K562 (cell line): ENCODE measurements at regions not wholly inside any gene's neighbourhood (a gene's known extent, or its start where the extent isn't known, plus 50 kb on each side); places are given as distances from the start of the nearest gene placed in this dataset.
A peak's percentile ranks its signal among the peaks of the same experiment; 100 is the strongest.

ENCODE experiments used
- ATAC-seq: fragments of 200-7000 bp; cut with Tn5 transposase; 3 replicates; pipeline ENCODE4 v1.9.1; 2020; ENCODE audit warnings: moderate library complexity
- BruUV-seq: library from RNA; stranded (reverse); fragments of 400-500 nt; replicated peaks from 2 replicates; lab custom pipeline; 2021; lab: Mats Ljungman, UMichigan
- CTCF ChIA-PET: fragments of 300-600 bp; formaldehyde crosslinking; extraction: SDS; loops from one replicate; lab custom pipeline; 2021; ENCODE audit warnings: low intra/inter-chr PET ratio; lab: Yijun Ruan, JAX
- POLR2A ChIA-PET: fragments of 300-600, 350-650 bp; sonication (Branson Sonifier 250); formaldehyde crosslinking; extraction: SDS; loops from one replicate; lab custom pipeline; 2021; ENCODE audit warnings: antibody characterized with exemption, inconsistent platforms; lab: Yijun Ruan, JAX
- DNase-seq, 4 experiments: peaks; one replicate each; pipeline versions ENCODE4 v3.0.0 to v3.0.0-alpha.2; 2011 to 2018; ENCODE audit warnings: low spot score in 3 of 4, mixed read lengths in 3 of 4; ENCODE audit errors: extremely low read depth in 1 of 4
- FAIRE-seq: peaks from 2 replicates; lab custom pipeline; 2011; peaks lifted over from hg19 to GRCh38; lab: Jason Lieb, UNC
- H2AFZ ChIP-seq: 2 replicates; pipeline ENCODE4 v1.6.0; 2011; ENCODE audit warnings: low read depth, low read length, control low read depth, inconsistent platforms
- H3K27ac ChIP-seq: fragments of 200-600 bp; 3 replicates; pipeline ENCODE4 v1.8.0; 2011; ENCODE audit warnings: low read depth, mild to moderate bottlenecking, control low read depth, inconsistent platforms, low read length, moderate library complexity, mixed read lengths; ENCODE audit errors: extremely low read depth
- H3K27me3 ChIP-seq, 2 experiments: fragments of 300-600 bp in 1 of 2; 2 replicates in 1 of 2; 3 replicates in 1 of 2; pipeline versions ENCODE4 v1.6.0 to v1.8.0; 2011; ENCODE audit warnings: inconsistent platforms in 2 of 2, low read length in 2 of 2, mild to moderate bottlenecking in 1 of 2, mixed read lengths in 1 of 2, moderate library complexity in 1 of 2; ENCODE audit not compliant: control insufficient read depth in 2 of 2, insufficient read depth in 2 of 2
- H3K36me3 ChIP-seq: fragments of 300-600 bp; 3 replicates; pipeline ENCODE4 v1.8.0; 2011; ENCODE audit warnings: mild to moderate bottlenecking, low read length, inconsistent platforms; ENCODE audit not compliant: control insufficient read depth, insufficient read depth
- H3K4me1 ChIP-seq, 2 experiments: fragments of 200-600 bp in 1 of 2; replicated peaks in 1 of 2; 2 replicates in 1 of 2; 3 replicates in 1 of 2; pipeline versions ENCODE4 v1.5.1 to v1.8.0; 2011; ENCODE audit warnings: inconsistent platforms in 2 of 2, low read length in 2 of 2, mild to moderate bottlenecking in 1 of 2, mixed read lengths in 1 of 2, moderate library complexity in 1 of 2; ENCODE audit not compliant: control insufficient read depth in 2 of 2, insufficient read depth in 2 of 2
- H3K4me2 ChIP-seq: 2 replicates; pipeline ENCODE4 v1.6.1; 2011; ENCODE audit warnings: low read length, control low read depth, inconsistent platforms, mixed read lengths; ENCODE audit not compliant: insufficient read depth
- H3K4me3 ChIP-seq: fragments of 200-600 bp; sonication (generic), shearing (Covaris generic); 2 replicates; pipeline ENCODE4 v1.5.1; 2016; ENCODE audit warnings: control low read depth, inconsistent platforms
- H3K79me2 ChIP-seq: fragments of 200-600 bp; 3 replicates; pipeline ENCODE4 v1.8.0; 2011; ENCODE audit warnings: low read length, inconsistent platforms; ENCODE audit not compliant: control insufficient read depth, insufficient read depth
- H3K9ac ChIP-seq, 2 experiments: 2 replicates each; pipeline versions ENCODE4 v1.6.0 to v1.6.1; 2011; ENCODE audit warnings: low read depth in 2 of 2, low read length in 2 of 2, control low read depth in 1 of 2, inconsistent platforms in 1 of 2, mild to moderate bottlenecking in 1 of 2, mixed read lengths in 1 of 2; ENCODE audit not compliant: insufficient read depth in 1 of 2
- H3K9me1 ChIP-seq: one replicate; pipeline ENCODE4 v1.6.0; 2011; ENCODE audit warnings: inconsistent platforms, mild to moderate bottlenecking, low read length, moderate library complexity; ENCODE audit not compliant: control insufficient read depth, insufficient read depth
- H3K9me3 ChIP-seq: replicated peaks from 2 replicates; pipeline ENCODE4 v1.5.1; 2011; ENCODE audit warnings: low read depth, low read length, inconsistent platforms; ENCODE audit not compliant: control insufficient read depth, insufficient read depth
- H4K20me1 ChIP-seq: replicated peaks from 2 replicates; pipeline ENCODE4 v1.6.1; 2011; ENCODE audit warnings: low read length, inconsistent platforms, mixed read lengths; ENCODE audit not compliant: control insufficient read depth, insufficient read depth
- HNRNPK ChIP-seq: fragments of 200-400 bp; formaldehyde crosslinking; IDR thresholded peaks from one replicate; pipeline ENCODE4 v1.6.1; 2018; ENCODE audit warnings: mild to moderate bottlenecking, low read depth, low read length; ENCODE audit not compliant: poor library complexity, severe bottlenecking
- LARP7 ChIP-seq: fragments of 450-650 bp; IDR thresholded peaks from 2 replicates; pipeline ENCODE4 v1.6.1; 2016
- PCBP2 ChIP-seq: fragments of 200-400 bp; formaldehyde crosslinking; IDR thresholded peaks from 2 replicates; pipeline ENCODE4 v1.6.1; 2018; ENCODE audit warnings: low read length, low read depth, mild to moderate bottlenecking, moderate library complexity; ENCODE audit not compliant: poor library complexity, severe bottlenecking
- ZNF316 ChIP-seq: fragments of 450-650 bp; IDR thresholded peaks from 2 replicates; pipeline ENCODE4 v1.6.1; 2016
- ZNF512 ChIP-seq: IDR thresholded peaks from 2 replicates; pipeline ENCODE4 v1.6.1; 2016; ENCODE audit warnings: missing genetic modification characterization, missing compliant biosample characterization
- WGBS: fragments of 100-300 bp; shearing (Covaris generic); methylation state at CpG from one replicate; pipeline ENCODE4 v1.1.6; 2016; ENCODE audit warnings: low coverage, mixed read lengths; ENCODE audit not compliant: insufficient coverage; ENCODE audit errors: missing lambda C conversion rate; 5-methylcytosine and 5-hydroxymethylcytosine counted together
- in situ Hi-C: fragments of 300-500 bp; cut with MboI; formaldehyde crosslinking; loops from 4 replicates; pipeline ENCODE4 v1.15.0; 2018; ENCODE audit warnings: inconsistent platforms, mixed read lengths
- intact Hi-C: fragments of 100-400 bp; cut with micrococcal nuclease; formaldehyde crosslinking; loops from 2 replicates; pipeline ENCODE4 v1.14.2; 2022
- TF ChIP-seq, protein P1 (sequence below): fragments of 250-450 bp; sonication (Bioruptor Pico); IDR thresholded peaks from 2 replicates; pipeline ENCODE4 v1.4.0; 2020

GRCh38 chr1:184861755-184862336, 107.2 kb upstream of the EDEM3 start:
- H3K27ac ChIP-seq, result no peak overlapping the region

More at GRCh38 chr1:184861755-184862336, 107.2 kb upstream of the EDEM3 start:
- H3K4me1 ChIP-seq, result no peaks in the 10 kb centered on the region
- no peaks in the 10 kb centered on the region for H3K36me3 ChIP-seq
- no peak overlapping the region for H3K4me3 ChIP-seq
- DNase-seq (no peak), FAIRE-seq (no peak), ATAC-seq (peak; percentile 44)
- H2AFZ ChIP-seq, result no peak overlapping the region
- 52% methylated on average over 6 of the region's 6 CpGs for WGBS
- in situ Hi-C loops, result no loop called here
- H4K20me1 ChIP-seq, result no peaks in the 10 kb centered on the region
- no peaks in the 10 kb centered on the region for H3K9me1 ChIP-seq
- intact Hi-C loops, result no loop called here
- no peak overlapping the region for H3K9ac ChIP-seq
- no TSS peak for BruUV-seq
- H3K27me3 ChIP-seq, result no peaks in the 10 kb centered on the region
- ChIA-PET POLR2A (interaction anchor here (0.6 to 1.3 kb wide), 3 partner anchors 29 to 1368 kb away, joined by 3 read pairs; no protein-coding TSS in a partner anchor), CTCF (no interaction called here)
- H3K9me3 ChIP-seq, result no peaks in the 10 kb centered on the region
- H3K79me2 ChIP-seq, result no peaks in the 10 kb centered on the region
- TF ChIP-seq ZNF316, result no peak
- TF ChIP-seq HNRNPK, result peak; percentile 18
- peak; percentile 90 for TF ChIP-seq PCBP2
- peak; percentile 6; the same call in 1 of the 2 replicates for TF ChIP-seq LARP7
- TF ChIP-seq, protein P1, sequence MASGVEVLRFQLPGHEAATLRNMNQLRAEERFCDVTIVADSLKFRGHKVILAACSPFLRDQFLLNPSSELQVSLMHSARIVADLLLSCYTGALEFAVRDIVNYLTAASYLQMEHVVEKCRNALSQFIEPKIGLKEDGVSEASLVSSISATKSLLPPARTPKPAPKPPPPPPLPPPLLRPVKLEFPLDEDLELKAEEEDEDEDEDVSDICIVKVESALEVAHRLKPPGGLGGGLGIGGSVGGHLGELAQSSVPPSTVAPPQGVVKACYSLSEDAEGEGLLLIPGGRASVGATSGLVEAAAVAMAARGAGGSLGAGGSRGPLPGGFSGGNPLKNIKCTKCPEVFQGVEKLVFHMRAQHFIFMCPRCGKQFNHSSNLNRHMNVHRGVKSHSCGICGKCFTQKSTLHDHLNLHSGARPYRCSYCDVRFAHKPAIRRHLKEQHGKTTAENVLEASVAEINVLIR (CRISPR knock-in tag), result no peak
- TF ChIP-seq ZNF512 (tag), result peak; percentile 61; the same call in 1 of the 2 replicates
- no peak overlapping the region for H3K4me2 ChIP-seq
